AG09319 (cell line): ENCODE measurements at regions not wholly inside any gene's neighbourhood (a gene's known extent, or its start where the extent isn't known, plus 50 kb on each side); places are given as distances from the start of the nearest gene placed in this dataset.
A peak's percentile ranks its signal among the peaks of the same experiment; 100 is the strongest.
"Not testable (repeated sequence)": the region's sequence is repeated elsewhere in the genome, so short reads cannot be mapped to it uniquely, and the experiment has no call there.

Experiments used
- DNase-seq: peaks from one replicate; pipeline ENCODE4 v3.0.0-alpha.2; 2010; ENCODE audit warnings: low read depth; ENCODE audit errors: extremely low read depth
- TF ChIP-seq, protein P1 (sequence below): IDR thresholded peaks from 2 replicates; pipeline ENCODE4 v1.5.1; 2011; ENCODE audit warnings: low read depth, mild to moderate bottlenecking, inconsistent platforms, low read length, moderate library complexity

DNA sequence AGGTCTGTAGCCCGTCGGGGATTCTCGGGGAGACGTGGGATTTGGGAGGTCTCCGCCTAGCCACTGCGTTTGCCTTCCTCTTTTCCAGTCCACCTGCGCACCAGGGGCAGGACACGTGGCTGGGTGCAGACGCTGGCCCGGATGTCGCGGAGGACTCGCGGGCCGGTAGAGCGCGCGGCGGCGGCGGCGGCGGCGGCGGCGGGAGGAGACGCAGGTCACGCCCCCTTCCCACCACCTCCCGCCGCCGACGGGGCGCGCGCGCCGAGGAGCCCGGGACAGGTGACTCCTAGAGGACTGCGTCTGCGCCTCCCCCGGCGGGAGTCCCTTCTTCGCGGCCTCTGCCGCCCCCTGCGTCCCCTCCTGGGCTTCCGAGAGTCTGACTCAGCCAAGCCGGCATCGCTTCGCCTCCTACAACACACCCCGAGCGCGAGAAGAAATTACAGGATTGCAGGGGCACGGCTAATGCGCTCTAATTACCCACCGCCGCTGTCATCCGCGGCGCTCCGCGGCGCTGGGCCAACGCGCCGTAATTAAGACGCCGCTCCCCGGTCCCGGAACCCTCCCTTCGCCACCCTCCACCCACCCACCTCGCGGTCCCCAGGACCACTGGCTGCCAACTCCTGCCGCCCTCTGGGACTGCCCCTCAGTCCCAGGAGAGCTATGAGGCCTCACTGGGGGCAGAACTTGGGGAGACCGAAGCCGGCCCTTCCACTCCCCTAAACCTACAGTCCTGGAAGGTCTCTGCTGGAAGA is 124.5 kb downstream of the MRPL14 start:
- TF ChIP-seq, protein P1, sequence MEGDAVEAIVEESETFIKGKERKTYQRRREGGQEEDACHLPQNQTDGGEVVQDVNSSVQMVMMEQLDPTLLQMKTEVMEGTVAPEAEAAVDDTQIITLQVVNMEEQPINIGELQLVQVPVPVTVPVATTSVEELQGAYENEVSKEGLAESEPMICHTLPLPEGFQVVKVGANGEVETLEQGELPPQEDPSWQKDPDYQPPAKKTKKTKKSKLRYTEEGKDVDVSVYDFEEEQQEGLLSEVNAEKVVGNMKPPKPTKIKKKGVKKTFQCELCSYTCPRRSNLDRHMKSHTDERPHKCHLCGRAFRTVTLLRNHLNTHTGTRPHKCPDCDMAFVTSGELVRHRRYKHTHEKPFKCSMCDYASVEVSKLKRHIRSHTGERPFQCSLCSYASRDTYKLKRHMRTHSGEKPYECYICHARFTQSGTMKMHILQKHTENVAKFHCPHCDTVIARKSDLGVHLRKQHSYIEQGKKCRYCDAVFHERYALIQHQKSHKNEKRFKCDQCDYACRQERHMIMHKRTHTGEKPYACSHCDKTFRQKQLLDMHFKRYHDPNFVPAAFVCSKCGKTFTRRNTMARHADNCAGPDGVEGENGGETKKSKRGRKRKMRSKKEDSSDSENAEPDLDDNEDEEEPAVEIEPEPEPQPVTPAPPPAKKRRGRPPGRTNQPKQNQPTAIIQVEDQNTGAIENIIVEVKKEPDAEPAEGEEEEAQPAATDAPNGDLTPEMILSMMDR: peak; percentile 7
- DNase-seq: no peak

DNA sequence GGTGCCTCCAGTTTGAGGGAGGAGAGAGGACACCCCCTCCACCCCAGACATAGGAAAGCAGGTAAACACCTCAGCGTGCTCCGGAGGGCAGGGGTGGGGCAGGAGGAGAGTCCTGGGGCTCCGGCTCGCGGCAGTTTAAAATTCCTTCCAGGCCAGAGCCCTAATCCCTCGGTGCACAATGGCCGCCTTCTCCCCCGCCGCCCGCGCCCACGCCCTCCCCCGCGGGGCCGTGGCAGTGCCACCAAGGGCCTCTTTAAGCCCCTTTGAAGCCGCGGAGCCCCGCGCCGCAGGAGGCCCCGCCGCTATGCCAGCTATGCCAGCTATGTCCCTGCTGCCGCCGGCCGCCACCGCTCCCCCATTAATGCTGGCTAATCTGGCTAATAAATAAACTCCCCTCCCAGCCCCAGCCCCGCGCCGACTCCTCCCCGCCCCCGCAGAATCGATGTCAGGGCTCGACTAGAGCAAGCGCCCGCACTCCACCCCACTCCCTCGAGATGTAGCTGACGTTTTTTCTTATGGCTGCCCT is 125.1 kb downstream of the MRPL14 start:
- no peak for DNase-seq
- TF ChIP-seq, protein P1: no peak

DNA sequence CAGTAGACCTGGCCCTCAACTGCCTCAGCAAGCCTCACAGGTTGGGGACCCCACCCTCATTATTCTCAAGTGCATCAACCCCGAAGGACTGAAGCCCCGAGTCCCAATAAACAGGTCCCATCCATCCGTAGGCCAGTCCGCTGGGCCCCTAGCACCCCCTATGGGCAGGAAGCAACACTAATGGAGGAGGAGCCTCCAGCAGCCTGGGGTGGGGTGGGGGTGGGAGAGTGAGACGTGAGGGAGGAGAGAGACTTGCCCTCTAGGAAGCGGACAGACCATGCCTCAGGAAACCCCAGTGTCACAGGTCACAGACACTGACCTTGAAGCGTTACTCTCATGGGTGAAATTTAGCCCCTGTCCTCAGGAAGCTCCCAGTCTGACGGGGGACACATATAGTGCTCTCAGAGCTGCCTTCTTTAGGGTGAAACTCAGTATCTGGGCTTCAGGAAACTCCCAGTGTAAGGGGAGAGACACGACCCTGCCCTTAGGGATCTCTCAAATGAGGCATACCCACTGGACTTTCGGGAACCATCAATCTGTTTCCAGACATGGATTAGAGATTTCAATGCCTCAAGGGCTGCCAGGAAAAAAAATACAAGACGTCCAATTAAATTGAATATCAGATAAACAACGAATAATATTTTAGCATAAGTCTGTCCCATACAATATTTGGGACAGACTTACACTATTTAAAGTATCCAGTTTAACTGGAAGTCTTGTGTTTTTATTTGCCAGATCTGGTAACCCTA is 125.8 kb downstream of the MRPL14 start:
- TF ChIP-seq, protein P1: peak; percentile 23
- DNase-seq: no peak

DNA sequence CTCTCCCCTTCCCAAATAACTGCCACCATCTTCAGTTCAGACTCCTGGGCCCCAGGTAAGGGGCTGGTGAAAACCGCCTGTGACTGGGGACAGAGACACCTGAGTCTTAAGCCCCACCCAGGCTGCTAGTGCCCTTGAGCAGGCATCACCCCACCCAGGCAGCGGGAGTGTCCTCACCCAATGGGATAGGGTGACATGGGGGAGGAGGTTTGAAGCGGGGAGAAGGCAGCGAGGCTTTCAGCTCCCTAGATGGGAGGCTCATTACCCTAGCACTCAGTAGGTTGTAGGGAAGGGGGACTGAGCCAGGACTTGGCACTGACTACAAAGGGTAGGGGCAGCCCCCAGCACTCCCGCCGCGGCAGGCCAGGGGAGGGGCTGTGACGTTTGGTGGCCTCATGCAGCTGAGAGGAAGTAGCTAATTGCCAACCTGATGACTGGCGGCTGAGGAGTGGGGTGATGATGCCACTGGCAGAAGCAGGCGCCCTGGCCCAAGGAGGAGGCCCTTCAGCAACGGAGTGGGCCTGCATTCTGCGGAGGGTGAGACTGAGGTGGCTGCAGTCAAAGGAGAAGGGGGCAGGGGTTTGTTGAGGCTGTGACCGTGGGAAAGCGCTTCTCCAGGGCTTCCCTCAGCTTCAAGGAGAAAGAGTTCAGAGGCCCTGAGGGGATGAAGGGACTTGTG is 126.9 kb downstream of the MRPL14 start:
- no peak for DNase-seq

DNA sequence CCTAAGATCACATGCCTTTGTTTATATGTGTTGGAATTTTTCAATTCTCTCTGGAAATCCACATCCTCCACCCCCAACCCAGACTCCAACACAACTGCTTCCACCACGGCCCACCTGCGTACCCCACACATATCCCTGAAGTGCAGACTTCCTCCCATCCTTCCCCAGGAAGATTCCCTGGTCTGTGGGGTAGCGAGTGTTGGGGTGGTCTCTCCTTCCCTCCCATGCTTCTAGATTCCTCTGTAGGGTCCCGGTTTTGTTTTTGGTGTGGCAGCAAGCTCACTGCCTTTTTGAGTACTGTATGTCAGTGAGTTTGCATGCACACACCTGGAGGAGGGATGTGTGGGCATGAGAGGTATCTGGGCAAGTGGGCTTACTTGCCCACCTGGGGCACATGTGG is 127.6 kb downstream of the MRPL14 start:
- no peak for DNase-seq
- TF ChIP-seq, protein P1: no peak

More for the DNA sequence above, 126.9 kb downstream of the MRPL14 start:
- TF ChIP-seq, protein P1: no peak

DNA sequence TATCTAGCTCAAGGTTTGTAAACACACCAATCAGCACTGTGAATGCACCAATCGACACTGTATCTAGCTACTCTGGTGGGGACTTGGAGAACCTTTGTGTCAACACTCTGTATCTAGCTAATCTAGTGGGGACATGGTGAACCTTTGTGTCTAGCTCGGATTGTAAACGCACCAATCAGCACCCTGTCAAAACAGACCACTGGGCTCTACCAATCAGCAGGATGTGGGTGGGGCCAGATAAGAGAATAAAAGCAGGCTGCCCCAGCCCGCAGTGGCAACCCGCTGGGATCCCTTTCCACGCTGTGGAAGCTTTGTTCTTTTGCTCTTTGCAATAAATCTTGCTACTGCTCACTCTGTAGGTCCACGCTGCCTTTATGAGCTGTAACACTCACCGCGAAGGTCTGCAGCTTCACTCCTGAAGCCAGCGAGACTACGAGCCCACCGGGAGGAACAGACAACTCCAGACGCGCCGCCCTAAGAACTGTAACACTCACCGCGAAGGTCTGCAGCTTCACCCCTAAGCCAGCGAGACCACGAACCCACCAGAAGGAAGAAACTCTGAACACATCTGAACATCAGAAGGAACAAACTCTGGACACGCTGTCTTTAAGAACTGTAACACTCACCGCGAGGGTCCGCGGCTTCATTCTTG is 128.5 kb downstream of the MRPL14 start:
- DNase-seq: not testable (repeated sequence)

DNA sequence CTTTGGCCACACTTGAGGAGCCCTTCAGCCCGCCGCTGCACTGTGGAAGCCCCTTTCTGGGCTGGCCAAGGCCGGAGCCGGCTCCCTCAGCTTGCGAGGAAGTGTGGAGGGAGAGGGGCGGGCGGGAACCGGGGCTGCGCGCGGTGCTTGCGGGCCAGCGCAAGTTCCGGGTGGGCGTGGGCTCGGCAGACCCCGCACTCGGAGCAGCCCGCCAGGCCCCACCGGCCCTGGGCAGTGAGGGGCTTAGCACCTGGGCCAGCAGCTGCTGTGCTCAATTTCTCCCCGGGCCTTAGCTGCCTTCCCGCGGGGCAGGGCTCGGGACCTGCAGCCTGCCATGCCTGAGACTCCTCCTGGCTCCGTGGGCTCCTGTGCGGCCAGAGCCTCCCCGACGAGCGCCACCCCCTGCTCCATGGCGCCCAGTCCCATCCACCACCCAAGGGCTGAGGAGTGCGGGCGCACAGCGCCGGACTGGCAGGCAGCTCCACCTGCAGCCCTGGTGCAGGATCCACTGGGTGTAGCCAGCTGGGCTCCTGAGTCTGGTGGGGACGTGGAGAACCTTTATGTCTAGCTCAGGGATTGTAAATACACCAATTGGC is 129.2 kb downstream of the MRPL14 start:
- not testable (repeated sequence) for DNase-seq
